GM19324 (cell line): ENCODE measurements at regions not wholly inside any gene's neighbourhood (a gene's known extent, or its start where the extent isn't known, plus 50 kb on each side); places are given as distances from the start of the nearest gene placed in this dataset.

ENCODE experiments used
- ATAC-seq: cut with Tn5 transposase; IDR thresholded peaks from one replicate; pipeline ENCODE4 v1.9.1; 2021; ENCODE audit warnings: mild to moderate bottlenecking, moderate library complexity; ENCODE audit not compliant: unreplicated experiment, low FRiP score

- no peak for ATAC-seq
Observed at GRCh38 chr18:43634994-43635393, 357.7 kb upstream of the SYT4 start.

- no peak for ATAC-seq
Observed at GRCh38 chr18:43635397-43635796, 358.1 kb upstream of the SYT4 start.

GRCh38 chr18:43642727-43643330, 365.5 kb upstream of the SYT4 start:
- no peak for ATAC-seq

- ATAC-seq: no peak
Observed at GRCh38 chr18:43648002-43648401, 370.7 kb upstream of the SYT4 start.

- no peak for ATAC-seq
Observed at GRCh38 chr18:43649649-43650357, 372.5 kb upstream of the SYT4 start.

GRCh38 chr18:43650426-43650825, 373.1 kb upstream of the SYT4 start:
- no peak for ATAC-seq

GRCh38 chr18:43651057-43651456, 373.8 kb upstream of the SYT4 start:
- ATAC-seq: no peak

- ATAC-seq: no peak
Observed at GRCh38 chr18:43656547-43656946, 379.3 kb upstream of the SYT4 start.

GRCh38 chr18:43661570-43661969, 384.3 kb upstream of the SYT4 start:
- no peak for ATAC-seq

GRCh38 chr18:43662657-43663056, 385.4 kb upstream of the SYT4 start:
- ATAC-seq: no peak

GRCh38 chr18:43663159-43663558, 385.9 kb upstream of the SYT4 start:
- ATAC-seq: no peak

- no peak for ATAC-seq
Observed at GRCh38 chr18:43664487-43665008, 387.3 kb upstream of the SYT4 start.

GRCh38 chr18:43665105-43665788, 388.0 kb upstream of the SYT4 start:
- ATAC-seq: no peak

GRCh38 chr18:43668866-43669265, 391.6 kb upstream of the SYT4 start:
- ATAC-seq: no peak

- no peak for ATAC-seq
Observed at GRCh38 chr18:43671431-43671830, 394.1 kb upstream of the SYT4 start.

- ATAC-seq: no peak
Observed at GRCh38 chr18:43680096-43680495, 402.8 kb upstream of the SYT4 start.

- no peak for ATAC-seq
Observed at GRCh38 chr18:43681661-43682060, 404.4 kb upstream of the SYT4 start.

- ATAC-seq: no peak
Observed at GRCh38 chr18:43682196-43682595, 404.9 kb upstream of the SYT4 start.

GRCh38 chr18:43686709-43687108, 409.4 kb upstream of the SYT4 start:
- no peak for ATAC-seq

- ATAC-seq: no peak
Observed at GRCh38 chr18:43692099-43692690, 414.9 kb upstream of the SYT4 start.

GRCh38 chr18:43702399-43702798, 425.1 kb upstream of the SYT4 start:
- ATAC-seq: no peak
